ENCODE measurements at regions not wholly inside any gene's neighbourhood (a gene's known extent, or its start where the extent isn't known, plus 50 kb on each side); places are given as distances from the start of the nearest gene placed in this dataset.

DNA sequence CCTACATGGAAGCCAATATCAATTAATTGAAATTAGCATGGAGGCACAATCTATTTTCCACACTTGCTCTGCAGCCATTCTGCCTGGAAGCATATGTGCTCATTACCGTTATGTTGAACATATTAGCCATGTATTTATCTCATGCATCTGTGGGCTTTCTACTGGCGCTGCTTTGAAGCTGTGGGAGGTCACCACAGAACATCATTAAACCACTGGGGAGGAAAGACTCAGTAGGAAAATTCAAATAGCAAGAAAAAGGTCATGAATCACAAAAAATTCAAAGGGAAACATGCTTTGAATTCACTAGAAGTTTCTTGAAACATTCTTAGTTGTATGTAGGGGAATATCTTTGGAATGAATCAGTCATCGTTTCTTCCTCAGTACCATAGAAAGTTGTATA, 652.5 kb downstream of the EDEM1 start:
- Histone ChIP-seq H3K4me2 (ENCODE audit: low read length) (no peak overlapping the region), H3F3A (ENCODE audit: insufficient read depth, low read length, poor library complexity, severe bottlenecking) (no peaks in the 10 kb centered on the region), H4K20me1 (ENCODE audit: insufficient read depth) (no peaks in the 10 kb centered on the region), H3K36me3 (ENCODE audit: insufficient read depth, low read length) (no peaks in the 10 kb centered on the region), H2AFZ (ENCODE audit: low read depth, low read length) (no peak overlapping the region), H3K27ac (ENCODE audit: low read length) (no peak overlapping the region), H3K4me3 (ENCODE audit: low read length) (no peak overlapping the region), H3K9me3 (ENCODE audit: low read length) (no peaks in the 10 kb centered on the region), H3K9ac (ENCODE audit: low read length) (no peak overlapping the region), H3K27me3 (ENCODE audit: insufficient read depth, low read depth, low read length) (no peaks in the 10 kb centered on the region), H3K9me2 (ENCODE audit: insufficient read depth, low read length) (no peaks in the 10 kb centered on the region), H3K79me2 (replicated peaks; ENCODE audit: insufficient read depth, low read length) (no peaks in the 10 kb centered on the region)
- TF ChIP-seq SMC3 (conservative IDR thresholded peaks at IDR 0.05; ENCODE audit: poor library complexity) = no peak
- TF ChIP-seq, protein P1, sequence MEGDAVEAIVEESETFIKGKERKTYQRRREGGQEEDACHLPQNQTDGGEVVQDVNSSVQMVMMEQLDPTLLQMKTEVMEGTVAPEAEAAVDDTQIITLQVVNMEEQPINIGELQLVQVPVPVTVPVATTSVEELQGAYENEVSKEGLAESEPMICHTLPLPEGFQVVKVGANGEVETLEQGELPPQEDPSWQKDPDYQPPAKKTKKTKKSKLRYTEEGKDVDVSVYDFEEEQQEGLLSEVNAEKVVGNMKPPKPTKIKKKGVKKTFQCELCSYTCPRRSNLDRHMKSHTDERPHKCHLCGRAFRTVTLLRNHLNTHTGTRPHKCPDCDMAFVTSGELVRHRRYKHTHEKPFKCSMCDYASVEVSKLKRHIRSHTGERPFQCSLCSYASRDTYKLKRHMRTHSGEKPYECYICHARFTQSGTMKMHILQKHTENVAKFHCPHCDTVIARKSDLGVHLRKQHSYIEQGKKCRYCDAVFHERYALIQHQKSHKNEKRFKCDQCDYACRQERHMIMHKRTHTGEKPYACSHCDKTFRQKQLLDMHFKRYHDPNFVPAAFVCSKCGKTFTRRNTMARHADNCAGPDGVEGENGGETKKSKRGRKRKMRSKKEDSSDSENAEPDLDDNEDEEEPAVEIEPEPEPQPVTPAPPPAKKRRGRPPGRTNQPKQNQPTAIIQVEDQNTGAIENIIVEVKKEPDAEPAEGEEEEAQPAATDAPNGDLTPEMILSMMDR (IDR thresholded peaks at IDR 0.05; ENCODE audit: poor library complexity, severe bottlenecking) = no peak
- no peak for TF ChIP-seq TAF1 (IDR thresholded peaks at IDR 0.05; ENCODE audit: low read depth)
- TF ChIP-seq, protein P2, sequence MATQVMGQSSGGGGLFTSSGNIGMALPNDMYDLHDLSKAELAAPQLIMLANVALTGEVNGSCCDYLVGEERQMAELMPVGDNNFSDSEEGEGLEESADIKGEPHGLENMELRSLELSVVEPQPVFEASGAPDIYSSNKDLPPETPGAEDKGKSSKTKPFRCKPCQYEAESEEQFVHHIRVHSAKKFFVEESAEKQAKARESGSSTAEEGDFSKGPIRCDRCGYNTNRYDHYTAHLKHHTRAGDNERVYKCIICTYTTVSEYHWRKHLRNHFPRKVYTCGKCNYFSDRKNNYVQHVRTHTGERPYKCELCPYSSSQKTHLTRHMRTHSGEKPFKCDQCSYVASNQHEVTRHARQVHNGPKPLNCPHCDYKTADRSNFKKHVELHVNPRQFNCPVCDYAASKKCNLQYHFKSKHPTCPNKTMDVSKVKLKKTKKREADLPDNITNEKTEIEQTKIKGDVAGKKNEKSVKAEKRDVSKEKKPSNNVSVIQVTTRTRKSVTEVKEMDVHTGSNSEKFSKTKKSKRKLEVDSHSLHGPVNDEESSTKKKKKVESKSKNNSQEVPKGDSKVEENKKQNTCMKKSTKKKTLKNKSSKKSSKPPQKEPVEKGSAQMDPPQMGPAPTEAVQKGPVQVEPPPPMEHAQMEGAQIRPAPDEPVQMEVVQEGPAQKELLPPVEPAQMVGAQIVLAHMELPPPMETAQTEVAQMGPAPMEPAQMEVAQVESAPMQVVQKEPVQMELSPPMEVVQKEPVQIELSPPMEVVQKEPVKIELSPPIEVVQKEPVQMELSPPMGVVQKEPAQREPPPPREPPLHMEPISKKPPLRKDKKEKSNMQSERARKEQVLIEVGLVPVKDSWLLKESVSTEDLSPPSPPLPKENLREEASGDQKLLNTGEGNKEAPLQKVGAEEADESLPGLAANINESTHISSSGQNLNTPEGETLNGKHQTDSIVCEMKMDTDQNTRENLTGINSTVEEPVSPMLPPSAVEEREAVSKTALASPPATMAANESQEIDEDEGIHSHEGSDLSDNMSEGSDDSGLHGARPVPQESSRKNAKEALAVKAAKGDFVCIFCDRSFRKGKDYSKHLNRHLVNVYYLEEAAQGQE (IDR thresholded peaks at IDR 0.05; ENCODE audit: borderline replicate concordance) = no peak
- TF ChIP-seq EP300 (conservative IDR thresholded peaks at IDR 0.05; ENCODE audit: poor library complexity, severe bottlenecking) = no peak
- no peak for TF ChIP-seq MXI1 (conservative IDR thresholded peaks at IDR 0.05; ENCODE audit: poor library complexity, severe bottlenecking)
- TF ChIP-seq EZH2 (IDR thresholded peaks at IDR 0.05; ENCODE audit: borderline replicate concordance, insufficient read depth, low read length, poor library complexity, severe bottlenecking) = no peak
- TF ChIP-seq POLR2AphosphoS5 (IDR thresholded peaks at IDR 0.05) = no peak
- TF ChIP-seq RAD21 (conservative IDR thresholded peaks at IDR 0.05) = no peak

DNA sequence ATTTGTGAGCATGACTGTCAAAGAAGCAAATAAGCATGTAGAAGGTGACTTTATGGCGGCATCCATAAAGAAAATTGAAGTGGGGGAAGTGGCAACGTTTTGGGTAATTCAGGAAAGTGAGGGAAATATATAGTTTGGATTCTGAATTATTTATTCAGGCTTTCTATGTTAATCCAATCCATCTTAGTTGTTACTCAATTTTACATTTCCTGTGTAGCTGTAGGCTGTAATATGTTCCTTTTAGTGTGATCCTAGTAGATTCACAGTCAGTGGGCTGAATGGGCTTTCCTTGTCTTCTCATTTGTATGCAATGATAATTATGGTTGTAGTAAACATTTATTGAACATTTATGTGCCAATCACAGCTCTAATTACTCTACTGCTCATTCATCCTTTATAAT, 654.1 kb downstream of the EDEM1 start:
- H3K27me3 ChIP-seq (ENCODE audit: insufficient read depth, low read depth, low read length) = no peaks in the 10 kb centered on the region
- no peak overlapping the region for H2AFZ ChIP-seq (ENCODE audit: low read depth, low read length)
- no peaks in the 10 kb centered on the region for H4K20me1 ChIP-seq (ENCODE audit: insufficient read depth)
- no peaks in the 10 kb centered on the region for H3K79me2 ChIP-seq (replicated peaks; ENCODE audit: insufficient read depth, low read length)
- no peaks in the 10 kb centered on the region for H3K9me2 ChIP-seq (ENCODE audit: insufficient read depth, low read length)
- H3K36me3 ChIP-seq (ENCODE audit: insufficient read depth, low read length) = no peaks in the 10 kb centered on the region
- no peaks in the 10 kb centered on the region for H3F3A ChIP-seq (ENCODE audit: insufficient read depth, low read length, poor library complexity, severe bottlenecking)
- TF ChIP-seq POLR2AphosphoS5 (IDR thresholded peaks at IDR 0.05) = no peak
- TF ChIP-seq TAF1 (IDR thresholded peaks at IDR 0.05; ENCODE audit: low read depth) = no peak
- TF ChIP-seq, protein P1 (IDR thresholded peaks at IDR 0.05; ENCODE audit: poor library complexity, severe bottlenecking) = no peak
- TF ChIP-seq SMC3 (conservative IDR thresholded peaks at IDR 0.05; ENCODE audit: poor library complexity) = no peak
- no peak for TF ChIP-seq RAD21 (conservative IDR thresholded peaks at IDR 0.05)
- TF ChIP-seq EZH2 (IDR thresholded peaks at IDR 0.05; ENCODE audit: borderline replicate concordance, insufficient read depth, low read length, poor library complexity, severe bottlenecking) = no peak
- TF ChIP-seq EP300 (conservative IDR thresholded peaks at IDR 0.05; ENCODE audit: poor library complexity, severe bottlenecking) = no peak
- TF ChIP-seq, protein P2 (IDR thresholded peaks at IDR 0.05; ENCODE audit: borderline replicate concordance) = no peak
- no peak for TF ChIP-seq MXI1 (conservative IDR thresholded peaks at IDR 0.05; ENCODE audit: poor library complexity, severe bottlenecking)
- no peak overlapping the region for H3K27ac ChIP-seq (ENCODE audit: low read length)
- H3K4me2 ChIP-seq (ENCODE audit: low read length) = no peak overlapping the region
- no peaks in the 10 kb centered on the region for H3K9me3 ChIP-seq (ENCODE audit: low read length)
- no peak overlapping the region for H3K4me3 ChIP-seq (ENCODE audit: low read length)
- H3K9ac ChIP-seq (ENCODE audit: low read length) = no peak overlapping the region
